ENCODE measurements at regions not wholly inside any gene's neighbourhood (a gene's known extent, or its start where the extent isn't known, plus 50 kb on each side); places are given as distances from the start of the nearest gene placed in this dataset.

- no peak overlapping the region for H3K4me3 ChIP-seq (replicated peaks; ENCODE audit: low read depth, low read length)
- DNase-seq (ENCODE audit: extremely low read depth, low read depth), result peak; percentile 59
These were observed 55.5 kb upstream of the SLCO2A1 start for GRCh38 chr3:134085034-134085775.

GRCh38 chr3:134084242-134084950 is 54.7 kb upstream of the SLCO2A1 start:
- H3K4me3 ChIP-seq (replicated peaks; ENCODE audit: low read depth, low read length), result no peak overlapping the region
- DNase-seq (ENCODE audit: extremely low read depth, low read depth), result no peak
- TF ChIP-seq CTCF (IDR thresholded peaks at IDR 0.05; ENCODE audit: low read depth, low read length, missing control alignments), result no peak

More at GRCh38 chr3:134085034-134085775, 55.5 kb upstream of the SLCO2A1 start:
- TF ChIP-seq CTCF (IDR thresholded peaks at IDR 0.05; ENCODE audit: low read depth, low read length, missing control alignments), result no peak

- no peak overlapping the region for H3K4me3 ChIP-seq (replicated peaks; ENCODE audit: low read depth, low read length)
- DNase-seq (ENCODE audit: extremely low read depth, low read depth), result no peak
- TF ChIP-seq CTCF (IDR thresholded peaks at IDR 0.05; ENCODE audit: low read depth, low read length, missing control alignments), result no peak
These were observed 54.0 kb upstream of the SLCO2A1 start for GRCh38 chr3:134083626-134084241.

GRCh38 chr3:134083008-134083407 is 53.3 kb upstream of the SLCO2A1 start:
- no peak overlapping the region for H3K4me3 ChIP-seq (replicated peaks; ENCODE audit: low read depth, low read length)
- no peak for TF ChIP-seq CTCF (IDR thresholded peaks at IDR 0.05; ENCODE audit: low read depth, low read length, missing control alignments)
- DNase-seq (ENCODE audit: extremely low read depth, low read depth), result no peak

GRCh38 chr3:134082582-134082981 is 52.9 kb upstream of the SLCO2A1 start:
- no peak for DNase-seq (ENCODE audit: extremely low read depth, low read depth)
- no peak overlapping the region for H3K4me3 ChIP-seq (replicated peaks; ENCODE audit: low read depth, low read length)
- TF ChIP-seq CTCF (IDR thresholded peaks at IDR 0.05; ENCODE audit: low read depth, low read length, missing control alignments), result no peak

GRCh38 chr3:134081211-134081610 is 51.5 kb upstream of the SLCO2A1 start:
- H3K4me3 ChIP-seq (replicated peaks; ENCODE audit: low read depth, low read length), result no peak overlapping the region
- no peak for TF ChIP-seq CTCF (IDR thresholded peaks at IDR 0.05; ENCODE audit: low read depth, low read length, missing control alignments)
- DNase-seq (ENCODE audit: extremely low read depth, low read depth), result no peak

All from HFF-Myc (cell line).